Panc1 (cell line): ENCODE measurements at regions not wholly inside any gene's neighbourhood (a gene's known extent, or its start where the extent isn't known, plus 50 kb on each side); places are given as distances from the start of the nearest gene placed in this dataset.
"Not testable (repeated sequence)": the region's sequence is repeated elsewhere in the genome, so short reads cannot be mapped to it uniquely, and the experiment has no call there.

Source experiments
- ATAC-seq: fragments of 200-7000 bp; cut with Tn5 transposase; 2 replicates; pipeline ENCODE4 v1.9.1; 2020; ENCODE audit warnings: mild to moderate bottlenecking, moderate library complexity
- BruUV-seq: library from RNA; stranded (reverse); fragments of 400-500 nt; replicated peaks from 2 replicates; lab custom pipeline; 2021; lab: Mats Ljungman, UMichigan
- CTCF ChIA-PET: fragments of 300-600 bp; sonication (Branson Sonifier 250); formaldehyde crosslinking; loops from one replicate; lab custom pipeline; 2022; ENCODE audit warnings: antibody characterized with exemption; lab: Charles Lee
- POLR2A ChIA-PET: fragments of 300-600 bp; sonication (Branson Sonifier 250); formaldehyde crosslinking; loops from one replicate; lab custom pipeline; 2022; ENCODE audit warnings: antibody characterized with exemption; lab: Charles Lee
- DNase-seq: peaks from one replicate; pipeline ENCODE4 v3.0.0-alpha.2; 2010; ENCODE audit warnings: low read depth, low spot score
- H3K27ac ChIP-seq: 2 replicates; pipeline ENCODE4 v1.5.1; 2011; ENCODE audit warnings: mild to moderate bottlenecking, low read length, inconsistent platforms
- H3K27me3 ChIP-seq: fragments of 200-500 bp; sonication (Bioruptor generic); 2 replicates; pipeline ENCODE4 v1.6.0; 2014; ENCODE audit warnings: low read length, inconsistent platforms; ENCODE audit not compliant: control insufficient read depth, insufficient read depth
- H3K36me3 ChIP-seq: fragments of 200-500 bp; sonication (Bioruptor generic); 2 replicates; pipeline ENCODE4 v1.5.1; 2014; ENCODE audit warnings: inconsistent platforms, mild to moderate bottlenecking, low read length, moderate library complexity; ENCODE audit not compliant: control insufficient read depth, insufficient read depth
- H3K4me1 ChIP-seq: 2 replicates; pipeline ENCODE4 v1.5.1; 2011; ENCODE audit warnings: inconsistent platforms, mild to moderate bottlenecking, low read length, moderate library complexity; ENCODE audit not compliant: control insufficient read depth, insufficient read depth
- H3K4me3 ChIP-seq, 2 experiments: 2 replicates each; pipeline ENCODE4 v1.5.1; 2011 to 2012; ENCODE audit warnings: low read depth in 2 of 2, low read length in 2 of 2, mild to moderate bottlenecking in 2 of 2, inconsistent platforms in 1 of 2, moderate library complexity in 1 of 2
- H3K9me3 ChIP-seq: fragments of 200-500 bp; sonication (Bioruptor generic); 2 replicates; pipeline ENCODE4 v1.5.1; 2014; ENCODE audit warnings: low read depth, mild to moderate bottlenecking, inconsistent platforms, low read length, moderate library complexity; ENCODE audit not compliant: control insufficient read depth, insufficient read depth
- POLR2AphosphoS5 ChIP-seq: IDR thresholded peaks from 2 replicates; pipeline ENCODE4 v1.6.1; 2012; ENCODE audit warnings: mild to moderate bottlenecking, low read depth, low read length, moderate library complexity
- SIN3A ChIP-seq: IDR thresholded peaks from 2 replicates; pipeline ENCODE4 v1.6.1; 2012; ENCODE audit warnings: low read depth, mild to moderate bottlenecking, low read length, moderate library complexity, borderline replicate concordance; ENCODE audit not compliant: insufficient read depth
- TCF7L2 ChIP-seq: IDR thresholded peaks from 2 replicates; pipeline ENCODE4 v1.6.1; 2011; ENCODE audit warnings: mild to moderate bottlenecking, low read depth, low read length, inconsistent platforms
- in situ Hi-C: cut with HindIII; loops from 2 replicates; pipeline ENCODE4 v1.10.0; 2016; ENCODE audit warnings: low sequenced_read_pairs, low pct_unique_long_range_greater_than_20kb
- intact Hi-C: fragments of 100-400 bp; cut with micrococcal nuclease; formaldehyde crosslinking; loops from one replicate; pipeline ENCODE4 v1.10.0; 2022; ENCODE audit not compliant: unreplicated experiment
- TF ChIP-seq, protein P1 (sequence below), 2 experiments: IDR thresholded peaks; 2 replicates each; pipeline ENCODE4 v1.6.1; 2011 to 2012; ENCODE audit warnings: low read depth in 2 of 2, control low read depth in 1 of 2, low read length in 1 of 2, mild to moderate bottlenecking in 1 of 2, moderate library complexity in 1 of 2; ENCODE audit not compliant: insufficient read depth in 1 of 2
- TF ChIP-seq, protein P2 (sequence below): fragments of 450-650 bp; IDR thresholded peaks from 2 replicates; pipeline ENCODE4 v1.5.1; 2017; ENCODE audit warnings: mild to moderate bottlenecking

DNA sequence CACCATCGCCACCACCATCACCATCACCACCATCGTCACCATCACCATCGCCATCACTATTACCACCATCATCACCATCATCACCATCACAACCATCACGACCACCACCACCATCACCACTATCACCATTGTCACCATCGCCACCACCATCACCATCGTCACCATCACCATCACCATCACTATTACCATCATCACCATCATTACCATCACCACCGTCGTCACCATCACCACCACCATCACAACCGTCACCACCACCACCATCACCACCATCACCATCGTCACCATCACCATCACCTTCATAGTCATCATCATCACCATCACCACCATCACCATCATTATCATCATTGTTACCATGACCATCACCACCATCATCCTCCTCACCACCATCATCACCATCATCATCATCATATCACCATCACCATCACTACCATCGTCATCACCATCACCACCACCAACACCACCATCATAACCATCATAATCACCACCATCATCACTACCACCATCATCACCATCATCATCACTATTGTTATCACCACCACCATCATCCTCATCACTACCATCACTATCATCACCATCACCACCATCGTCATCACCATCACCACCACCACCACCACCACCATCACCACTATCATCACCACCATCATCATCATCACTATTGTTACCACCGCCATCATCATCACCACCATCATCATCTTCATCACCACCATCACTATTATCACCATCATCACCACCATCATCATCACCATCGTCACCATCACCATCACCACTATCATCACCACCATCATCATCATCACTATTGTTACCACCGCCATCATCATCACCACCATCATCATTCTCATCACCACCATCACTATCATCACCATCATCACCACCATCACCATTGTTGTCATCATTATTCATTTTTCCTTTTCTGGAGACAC, 51.5 kb upstream of the ZNF469 start:
- CTCF ChIA-PET = no interaction called here
- Histone ChIP-seq H3K4me1 (no peaks in the 10 kb centered on the region; the same call in 1 of the 2 replicates), H3K9me3 (no peaks in the 10 kb centered on the region), H3K27ac (no peak overlapping the region), H3K36me3 (no peaks in the 10 kb centered on the region), H3K4me3 (no peak overlapping the region), H3K27me3 (no peaks in the 10 kb centered on the region)
- in situ Hi-C loops (no loop called here), intact Hi-C loops (no loop called here)
- BruUV-seq = no TSS peak
- TF ChIP-seq, protein P1, sequence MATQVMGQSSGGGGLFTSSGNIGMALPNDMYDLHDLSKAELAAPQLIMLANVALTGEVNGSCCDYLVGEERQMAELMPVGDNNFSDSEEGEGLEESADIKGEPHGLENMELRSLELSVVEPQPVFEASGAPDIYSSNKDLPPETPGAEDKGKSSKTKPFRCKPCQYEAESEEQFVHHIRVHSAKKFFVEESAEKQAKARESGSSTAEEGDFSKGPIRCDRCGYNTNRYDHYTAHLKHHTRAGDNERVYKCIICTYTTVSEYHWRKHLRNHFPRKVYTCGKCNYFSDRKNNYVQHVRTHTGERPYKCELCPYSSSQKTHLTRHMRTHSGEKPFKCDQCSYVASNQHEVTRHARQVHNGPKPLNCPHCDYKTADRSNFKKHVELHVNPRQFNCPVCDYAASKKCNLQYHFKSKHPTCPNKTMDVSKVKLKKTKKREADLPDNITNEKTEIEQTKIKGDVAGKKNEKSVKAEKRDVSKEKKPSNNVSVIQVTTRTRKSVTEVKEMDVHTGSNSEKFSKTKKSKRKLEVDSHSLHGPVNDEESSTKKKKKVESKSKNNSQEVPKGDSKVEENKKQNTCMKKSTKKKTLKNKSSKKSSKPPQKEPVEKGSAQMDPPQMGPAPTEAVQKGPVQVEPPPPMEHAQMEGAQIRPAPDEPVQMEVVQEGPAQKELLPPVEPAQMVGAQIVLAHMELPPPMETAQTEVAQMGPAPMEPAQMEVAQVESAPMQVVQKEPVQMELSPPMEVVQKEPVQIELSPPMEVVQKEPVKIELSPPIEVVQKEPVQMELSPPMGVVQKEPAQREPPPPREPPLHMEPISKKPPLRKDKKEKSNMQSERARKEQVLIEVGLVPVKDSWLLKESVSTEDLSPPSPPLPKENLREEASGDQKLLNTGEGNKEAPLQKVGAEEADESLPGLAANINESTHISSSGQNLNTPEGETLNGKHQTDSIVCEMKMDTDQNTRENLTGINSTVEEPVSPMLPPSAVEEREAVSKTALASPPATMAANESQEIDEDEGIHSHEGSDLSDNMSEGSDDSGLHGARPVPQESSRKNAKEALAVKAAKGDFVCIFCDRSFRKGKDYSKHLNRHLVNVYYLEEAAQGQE (IDR thresholded peaks at IDR 0.05; ENCODE audit: insufficient read depth in 1 of 2, low read depth in 2 of 2, low read length in 1 of 2) = no peak
- TF ChIP-seq, protein P2, sequence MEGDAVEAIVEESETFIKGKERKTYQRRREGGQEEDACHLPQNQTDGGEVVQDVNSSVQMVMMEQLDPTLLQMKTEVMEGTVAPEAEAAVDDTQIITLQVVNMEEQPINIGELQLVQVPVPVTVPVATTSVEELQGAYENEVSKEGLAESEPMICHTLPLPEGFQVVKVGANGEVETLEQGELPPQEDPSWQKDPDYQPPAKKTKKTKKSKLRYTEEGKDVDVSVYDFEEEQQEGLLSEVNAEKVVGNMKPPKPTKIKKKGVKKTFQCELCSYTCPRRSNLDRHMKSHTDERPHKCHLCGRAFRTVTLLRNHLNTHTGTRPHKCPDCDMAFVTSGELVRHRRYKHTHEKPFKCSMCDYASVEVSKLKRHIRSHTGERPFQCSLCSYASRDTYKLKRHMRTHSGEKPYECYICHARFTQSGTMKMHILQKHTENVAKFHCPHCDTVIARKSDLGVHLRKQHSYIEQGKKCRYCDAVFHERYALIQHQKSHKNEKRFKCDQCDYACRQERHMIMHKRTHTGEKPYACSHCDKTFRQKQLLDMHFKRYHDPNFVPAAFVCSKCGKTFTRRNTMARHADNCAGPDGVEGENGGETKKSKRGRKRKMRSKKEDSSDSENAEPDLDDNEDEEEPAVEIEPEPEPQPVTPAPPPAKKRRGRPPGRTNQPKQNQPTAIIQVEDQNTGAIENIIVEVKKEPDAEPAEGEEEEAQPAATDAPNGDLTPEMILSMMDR = no peak
- ATAC-seq (no peak), DNase-seq (no peak)
- POLR2A ChIA-PET = no interaction called here

DNA sequence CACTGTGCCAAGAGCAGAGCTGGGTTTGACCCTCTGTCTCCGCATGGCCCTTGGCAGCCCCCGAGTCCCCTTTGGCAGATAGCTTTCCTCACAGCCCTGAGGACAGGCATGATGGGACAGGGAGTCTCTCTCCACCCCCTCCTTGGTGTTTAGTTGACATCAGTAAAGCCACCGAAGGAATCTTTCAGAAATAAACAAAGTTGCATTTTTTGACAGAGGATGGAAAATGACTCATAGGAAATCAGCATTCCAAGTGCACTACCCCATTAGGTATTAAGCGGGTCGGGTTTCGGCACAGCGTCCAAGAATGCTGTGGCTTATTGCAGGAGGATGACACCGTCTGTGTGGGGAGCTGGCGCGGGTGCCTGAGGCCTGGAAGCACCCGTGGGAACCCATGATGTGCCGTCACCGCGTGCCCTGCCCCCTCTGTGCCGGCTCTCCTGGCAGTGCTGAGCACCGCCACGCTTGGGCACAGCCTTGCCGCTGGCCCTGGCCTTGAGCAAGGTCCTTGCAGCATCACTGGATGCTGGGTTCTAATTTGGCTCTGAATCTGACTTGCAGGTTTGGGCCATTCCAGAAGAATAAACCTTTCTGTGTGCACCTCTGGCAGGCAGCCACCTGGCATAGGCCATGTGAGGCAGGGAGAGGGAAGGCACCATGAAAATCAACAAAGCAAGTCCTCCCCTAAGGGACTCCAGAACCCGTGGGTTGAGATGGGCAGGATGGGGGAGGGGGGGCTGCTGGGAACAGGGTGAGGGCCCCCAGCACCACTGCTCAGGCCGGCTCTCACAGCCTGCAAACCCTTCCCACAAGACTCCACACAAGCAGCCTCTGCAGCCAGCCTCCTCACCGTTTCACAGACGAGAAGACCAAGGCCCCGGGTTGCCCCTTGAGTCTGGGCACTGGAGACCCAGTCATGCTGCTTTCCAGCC, 50.5 kb upstream of the ZNF469 start:
- H3K4me1 ChIP-seq = no peaks in the 10 kb centered on the region; the same call in 1 of the 2 replicates
- peak; percentile 48 for DNase-seq
- intact Hi-C loops (no loop called here), in situ Hi-C loops (no loop called here)
- TF ChIP-seq TCF7L2 (no peak), POLR2AphosphoS5 (no peak), SIN3A (no peak)
- TF ChIP-seq, protein P1 (IDR thresholded peaks at IDR 0.05; ENCODE audit: insufficient read depth in 1 of 2, low read depth in 2 of 2, low read length in 1 of 2) = no peak
- ATAC-seq = peak; percentile 94
- no peak overlapping the region for H3K27ac ChIP-seq
- ChIA-PET CTCF (no interaction called here), POLR2A (no interaction called here)
- BruUV-seq = no TSS peak
- no peaks in the 10 kb centered on the region for H3K9me3 ChIP-seq
- no peak overlapping the region for H3K4me3 ChIP-seq
- no peaks in the 10 kb centered on the region for H3K27me3 ChIP-seq
- H3K36me3 ChIP-seq = no peaks in the 10 kb centered on the region

DNA sequence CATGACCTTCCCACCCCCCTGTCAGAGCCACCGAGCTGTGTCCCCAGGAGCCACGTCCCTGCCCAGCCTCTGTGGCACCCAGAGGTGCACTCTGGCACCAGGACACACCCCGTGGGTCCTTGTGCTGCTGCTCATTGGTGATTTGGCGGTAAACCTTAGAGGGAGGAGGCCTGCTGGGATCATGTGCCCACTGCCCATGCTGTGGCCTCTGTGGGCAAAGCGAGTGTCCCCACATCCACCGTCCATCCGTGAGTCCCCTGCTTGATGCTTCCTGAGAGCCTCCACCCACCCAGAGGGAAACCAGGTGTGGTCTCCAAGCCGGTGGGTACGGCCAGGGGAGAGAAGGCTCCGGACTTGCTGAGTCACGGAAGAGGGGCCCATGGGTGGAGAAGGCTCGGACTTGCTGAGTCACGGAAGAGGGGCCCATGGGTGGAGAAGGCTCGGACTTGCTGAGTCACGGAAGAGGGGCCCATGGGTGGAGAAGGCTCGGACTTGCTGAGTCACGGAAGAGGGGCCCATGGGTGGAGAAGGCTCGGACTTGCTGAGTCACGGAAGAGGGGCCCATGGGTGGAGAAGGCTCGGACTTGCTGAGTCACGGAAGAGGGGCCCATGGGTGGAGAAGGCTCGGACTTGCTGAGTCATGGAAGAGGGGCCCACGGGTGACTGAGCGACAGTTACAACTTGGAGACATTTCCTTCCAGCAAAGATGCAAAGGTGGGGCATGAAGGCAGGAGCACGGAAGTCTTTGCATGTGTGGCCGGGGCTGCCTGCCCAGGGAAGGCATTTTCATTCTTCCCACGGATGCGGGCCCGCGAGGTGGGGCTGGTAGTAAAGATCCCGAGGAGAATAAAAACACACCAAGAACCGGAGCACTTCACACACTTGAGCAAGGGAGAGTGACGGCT, 49.6 kb upstream of the ZNF469 start:
- POLR2A ChIA-PET = not testable (repeated sequence)

More for the DNA sequence above, 49.6 kb upstream of the ZNF469 start:
- H3K27me3 ChIP-seq, ATAC-seq, H3K4me1 ChIP-seq, H3K27ac ChIP-seq, H3K4me3 ChIP-seq, DNase-seq, intact Hi-C loops, BruUV-seq, H3K9me3 ChIP-seq, in situ Hi-C loops, H3K36me3 ChIP-seq: not testable (repeated sequence)
- CTCF ChIA-PET = interaction anchor here (0.5 kb wide), 1 partner anchor 70 kb away, joined by 3 read pairs; no protein-coding TSS in a partner anchor
